K562 (cell line): ENCODE measurements at regions not wholly inside any gene's neighbourhood (a gene's known extent, or its start where the extent isn't known, plus 50 kb on each side); places are given as distances from the start of the nearest gene placed in this dataset.

ENCODE experiments used
- ATAC-seq: fragments of 200-7000 bp; cut with Tn5 transposase; 3 replicates; pipeline ENCODE4 v1.9.1; 2020; ENCODE audit warnings: moderate library complexity
- BruUV-seq: library from RNA; stranded (reverse); fragments of 400-500 nt; replicated peaks from 2 replicates; lab custom pipeline; 2021; lab: Mats Ljungman, UMichigan
- CTCF ChIA-PET: fragments of 300-600 bp; formaldehyde crosslinking; extraction: SDS; loops from one replicate; lab custom pipeline; 2021; ENCODE audit warnings: low intra/inter-chr PET ratio; lab: Yijun Ruan, JAX
- POLR2A ChIA-PET: fragments of 300-600, 350-650 bp; sonication (Branson Sonifier 250); formaldehyde crosslinking; extraction: SDS; loops from one replicate; lab custom pipeline; 2021; ENCODE audit warnings: antibody characterized with exemption, inconsistent platforms; lab: Yijun Ruan, JAX
- DNase-seq, 4 experiments: peaks; one replicate each; pipeline versions ENCODE4 v3.0.0 to v3.0.0-alpha.2; 2011 to 2018; ENCODE audit warnings: low spot score in 3 of 4, mixed read lengths in 3 of 4; ENCODE audit errors: extremely low read depth in 1 of 4
- FAIRE-seq: peaks from 2 replicates; lab custom pipeline; 2011; peaks lifted over from hg19 to GRCh38; lab: Jason Lieb, UNC
- H2AFZ ChIP-seq: 2 replicates; pipeline ENCODE4 v1.6.0; 2011; ENCODE audit warnings: low read depth, low read length, control low read depth, inconsistent platforms
- H3K27ac ChIP-seq: fragments of 200-600 bp; 3 replicates; pipeline ENCODE4 v1.8.0; 2011; ENCODE audit warnings: low read depth, mild to moderate bottlenecking, control low read depth, inconsistent platforms, low read length, moderate library complexity, mixed read lengths; ENCODE audit errors: extremely low read depth
- H3K27me3 ChIP-seq, 2 experiments: fragments of 300-600 bp in 1 of 2; 2 replicates in 1 of 2; 3 replicates in 1 of 2; pipeline versions ENCODE4 v1.6.0 to v1.8.0; 2011; ENCODE audit warnings: inconsistent platforms in 2 of 2, low read length in 2 of 2, mild to moderate bottlenecking in 1 of 2, mixed read lengths in 1 of 2, moderate library complexity in 1 of 2; ENCODE audit not compliant: control insufficient read depth in 2 of 2, insufficient read depth in 2 of 2
- H3K36me3 ChIP-seq: fragments of 300-600 bp; 3 replicates; pipeline ENCODE4 v1.8.0; 2011; ENCODE audit warnings: mild to moderate bottlenecking, low read length, inconsistent platforms; ENCODE audit not compliant: control insufficient read depth, insufficient read depth
- H3K4me1 ChIP-seq, 2 experiments: fragments of 200-600 bp in 1 of 2; replicated peaks in 1 of 2; 2 replicates in 1 of 2; 3 replicates in 1 of 2; pipeline versions ENCODE4 v1.5.1 to v1.8.0; 2011; ENCODE audit warnings: inconsistent platforms in 2 of 2, low read length in 2 of 2, mild to moderate bottlenecking in 1 of 2, mixed read lengths in 1 of 2, moderate library complexity in 1 of 2; ENCODE audit not compliant: control insufficient read depth in 2 of 2, insufficient read depth in 2 of 2
- H3K4me2 ChIP-seq: 2 replicates; pipeline ENCODE4 v1.6.1; 2011; ENCODE audit warnings: low read length, control low read depth, inconsistent platforms, mixed read lengths; ENCODE audit not compliant: insufficient read depth
- H3K4me3 ChIP-seq: fragments of 200-600 bp; sonication (generic), shearing (Covaris generic); 2 replicates; pipeline ENCODE4 v1.5.1; 2016; ENCODE audit warnings: control low read depth, inconsistent platforms
- H3K79me2 ChIP-seq: fragments of 200-600 bp; 3 replicates; pipeline ENCODE4 v1.8.0; 2011; ENCODE audit warnings: low read length, inconsistent platforms; ENCODE audit not compliant: control insufficient read depth, insufficient read depth
- H3K9ac ChIP-seq, 2 experiments: 2 replicates each; pipeline versions ENCODE4 v1.6.0 to v1.6.1; 2011; ENCODE audit warnings: low read depth in 2 of 2, low read length in 2 of 2, control low read depth in 1 of 2, inconsistent platforms in 1 of 2, mild to moderate bottlenecking in 1 of 2, mixed read lengths in 1 of 2; ENCODE audit not compliant: insufficient read depth in 1 of 2
- H3K9me1 ChIP-seq: one replicate; pipeline ENCODE4 v1.6.0; 2011; ENCODE audit warnings: inconsistent platforms, mild to moderate bottlenecking, low read length, moderate library complexity; ENCODE audit not compliant: control insufficient read depth, insufficient read depth
- H3K9me3 ChIP-seq: replicated peaks from 2 replicates; pipeline ENCODE4 v1.5.1; 2011; ENCODE audit warnings: low read depth, low read length, inconsistent platforms; ENCODE audit not compliant: control insufficient read depth, insufficient read depth
- H4K20me1 ChIP-seq: replicated peaks from 2 replicates; pipeline ENCODE4 v1.6.1; 2011; ENCODE audit warnings: low read length, inconsistent platforms, mixed read lengths; ENCODE audit not compliant: control insufficient read depth, insufficient read depth
- DNMT1 ChIP-seq: fragments of 450-650 bp; IDR thresholded peaks from 2 replicates; pipeline ENCODE4 v1.6.1; 2016; ENCODE audit warnings: antibody characterized with exemption, mild to moderate bottlenecking
- MYBL2 ChIP-seq, 2 experiments: fragments of 450-650 bp in 1 of 2; sonication (generic) in 1 of 2; formaldehyde crosslinking in 1 of 2; IDR thresholded peaks; 2 replicates each; pipeline versions ENCODE4 v1.6.1 to v1.8.1; 2017 to 2022; ENCODE audit warnings: borderline replicate concordance in 1 of 2, inconsistent platforms in 1 of 2, low read depth in 1 of 2, mild to moderate bottlenecking in 1 of 2, missing genetic modification reagents in 1 of 2, moderate library complexity in 1 of 2
- ZFPM2 ChIP-seq: fragments of 250-450 bp; sonication (Bioruptor Pico); IDR thresholded peaks from 2 replicates; pipeline ENCODE4 v1.5.1; 2022; ENCODE audit warnings: mild to moderate bottlenecking
- ZNF140 ChIP-seq: fragments of 250-450 bp; sonication (Bioruptor Pico); IDR thresholded peaks from 2 replicates; pipeline ENCODE4 v1.8.0; 2021; ENCODE audit warnings: moderate library complexity, mild to moderate bottlenecking, inconsistent platforms
- ZNF347 ChIP-seq: fragments of 450-650 bp; formaldehyde crosslinking; IDR thresholded peaks from 2 replicates; pipeline ENCODE4 v1.4.0; 2020; ENCODE audit warnings: low read depth, mild to moderate bottlenecking, moderate library complexity
- WGBS: fragments of 100-300 bp; shearing (Covaris generic); methylation state at CpG from one replicate; pipeline ENCODE4 v1.1.6; 2016; ENCODE audit warnings: low coverage, mixed read lengths; ENCODE audit not compliant: insufficient coverage; ENCODE audit errors: missing lambda C conversion rate; 5-methylcytosine and 5-hydroxymethylcytosine counted together
- in situ Hi-C: fragments of 300-500 bp; cut with MboI; formaldehyde crosslinking; loops from 4 replicates; pipeline ENCODE4 v1.15.0; 2018; ENCODE audit warnings: inconsistent platforms, mixed read lengths
- intact Hi-C: fragments of 100-400 bp; cut with micrococcal nuclease; formaldehyde crosslinking; loops from 2 replicates; pipeline ENCODE4 v1.14.2; 2022
- TF ChIP-seq, protein P1 (sequence below), 2 experiments: fragments of 450-650 bp; conservative IDR thresholded peaks; 2 replicates each; pipeline ENCODE4 v1.6.1; 2017; ENCODE audit warnings: mild to moderate bottlenecking in 2 of 2, moderate library complexity in 2 of 2
- TF ChIP-seq, protein P2 (sequence below): IDR thresholded peaks from 2 replicates; pipeline ENCODE4 v1.6.1; 2011; ENCODE audit warnings: borderline replicate concordance, low read depth, mild to moderate bottlenecking, moderate library complexity, low read length; ENCODE audit not compliant: insufficient read depth, poor library complexity, severe bottlenecking
- TF ChIP-seq, protein P3 (sequence below): sonication (generic); formaldehyde crosslinking; IDR thresholded peaks from 2 replicates; pipeline ENCODE4 v1.8.1; 2023; ENCODE audit warnings: mild to moderate bottlenecking, missing genetic modification reagents
- TF ChIP-seq, protein P4 (sequence below): sonication (generic); formaldehyde crosslinking; IDR thresholded peaks from 2 replicates; pipeline ENCODE4 v1.9.0; 2022; ENCODE audit warnings: mild to moderate bottlenecking, missing genetic modification reagents
- TF ChIP-seq, protein P5 (sequence below), 3 experiments: IDR thresholded peaks in 2 of 3; conservative IDR thresholded peaks in 1 of 3; 2 replicates each; pipeline ENCODE4 v1.5.1; 2011 to 2012; ENCODE audit warnings: low read length in 3 of 3, mild to moderate bottlenecking in 3 of 3, control low read depth in 2 of 3, improper control_type of control experiment in 1 of 3, inconsistent platforms in 1 of 3, low read depth in 1 of 3, mixed read lengths in 1 of 3, moderate library complexity in 1 of 3; ENCODE audit not compliant: insufficient read depth in 2 of 3

DNA sequence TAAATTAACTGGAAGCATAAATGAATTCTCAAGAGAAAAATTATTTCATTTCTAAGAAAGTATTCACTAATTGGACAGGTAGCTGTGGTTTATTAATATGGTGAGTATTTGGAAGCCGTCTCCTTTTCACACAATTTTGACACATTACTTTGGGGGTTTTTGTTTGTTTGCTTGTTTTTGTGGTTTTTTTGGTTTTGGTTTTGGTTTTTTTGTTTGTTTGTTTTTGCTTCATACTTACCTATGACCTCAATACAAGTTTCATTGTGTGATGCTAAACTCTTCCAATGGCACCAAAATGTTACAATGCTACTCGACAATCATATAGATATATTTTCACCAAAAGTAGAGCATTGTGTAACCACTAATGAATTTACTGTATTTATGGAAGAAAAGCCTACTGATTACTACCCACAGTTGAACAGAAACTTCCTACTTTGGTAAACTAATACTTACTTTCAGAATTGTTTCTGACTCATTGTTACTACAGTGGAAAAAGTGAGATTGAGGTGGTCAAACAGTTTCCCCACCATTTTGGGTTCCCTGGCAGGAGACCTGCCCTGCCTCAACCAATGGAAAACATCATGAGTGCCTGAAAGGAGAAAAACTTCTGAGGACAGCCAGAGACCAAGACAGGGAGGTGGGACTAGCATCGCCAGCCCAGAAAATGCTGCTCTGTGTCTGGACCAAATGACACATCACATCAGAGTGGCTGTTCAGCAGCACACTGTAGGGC is 443.1 kb downstream of the HNRNPD start (continued):
- TF ChIP-seq, protein P1, sequence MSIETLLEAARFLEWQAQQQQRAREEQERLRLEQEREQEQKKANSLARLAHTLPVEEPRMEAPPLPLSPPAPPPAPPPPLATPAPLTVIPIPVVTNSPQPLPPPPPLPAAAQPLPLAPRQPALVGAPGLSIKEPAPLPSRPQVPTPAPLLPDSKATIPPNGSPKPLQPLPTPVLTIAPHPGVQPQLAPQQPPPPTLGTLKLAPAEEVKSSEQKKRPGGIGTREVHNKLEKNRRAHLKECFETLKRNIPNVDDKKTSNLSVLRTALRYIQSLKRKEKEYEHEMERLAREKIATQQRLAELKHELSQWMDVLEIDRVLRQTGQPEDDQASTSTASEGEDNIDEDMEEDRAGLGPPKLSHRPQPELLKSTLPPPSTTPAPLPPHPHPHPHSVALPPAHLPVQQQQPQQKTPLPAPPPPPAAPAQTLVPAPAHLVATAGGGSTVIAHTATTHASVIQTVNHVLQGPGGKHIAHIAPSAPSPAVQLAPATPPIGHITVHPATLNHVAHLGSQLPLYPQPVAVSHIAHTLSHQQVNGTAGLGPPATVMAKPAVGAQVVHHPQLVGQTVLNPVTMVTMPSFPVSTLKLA (conservative IDR thresholded peaks at IDR 0.05) = no peak
- TF ChIP-seq ZNF140 (CRISPR knock-in tag) (no peak), MYBL2 (IDR thresholded peaks at IDR 0.05; ENCODE audit: low read depth) (no peak), MYBL2 (CRISPR knock-in tag; IDR thresholded peaks at IDR 0.05; ENCODE audit: borderline replicate concordance) (no peak)

DNA sequence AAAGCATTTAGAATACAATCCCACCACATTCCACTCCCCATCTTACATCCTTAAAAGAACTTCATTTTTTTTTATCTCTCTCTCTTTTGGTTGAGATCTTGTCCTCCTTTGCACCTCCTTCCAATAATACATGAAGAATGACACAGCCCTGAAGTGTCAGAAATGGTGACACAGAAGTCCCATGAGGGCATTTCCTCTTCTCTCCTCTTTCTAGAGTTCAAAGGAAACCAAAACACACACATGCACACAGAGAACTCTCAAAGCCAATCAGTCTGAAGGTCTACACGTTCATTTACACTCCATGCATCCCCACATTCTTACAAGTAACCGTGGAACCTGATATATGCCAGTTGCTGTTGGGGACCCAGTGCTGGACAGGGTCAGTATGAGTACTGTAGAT is 450.7 kb downstream of the HNRNPD start:
- Histone ChIP-seq H4K20me1 (no peaks in the 10 kb centered on the region), H3K4me1 (no peaks in the 10 kb centered on the region), H3K79me2 (no peaks in the 10 kb centered on the region), H3K4me2 (no peak overlapping the region), H3K9me3 (no peaks in the 10 kb centered on the region), H3K36me3 (no peaks in the 10 kb centered on the region), H3K27me3 (peaks cover 0 to 11% of the 10 kb centered on the region in 2 experiments; a peak in 3 of 5 replicates), H3K27ac (no peak overlapping the region), H3K9me1 (no peaks in the 10 kb centered on the region), H3K9ac (no peak overlapping the region), H3K4me3 (no peak overlapping the region), H2AFZ (no peak overlapping the region)
- in situ Hi-C loops = no loop called here
- no TSS peak for BruUV-seq
- POLR2A ChIA-PET = no interaction called here
- 0% methylated on average over 2 of the region's 2 CpGs for WGBS
- CTCF ChIA-PET = no interaction called here
- ATAC-seq (no peak), FAIRE-seq (no peak), DNase-seq (no peak)
- intact Hi-C loops = no loop called here
- TF ChIP-seq ZFPM2 (CRISPR knock-in tag) = no peak
- TF ChIP-seq ZNF347 = no peak
- TF ChIP-seq, protein P2, sequence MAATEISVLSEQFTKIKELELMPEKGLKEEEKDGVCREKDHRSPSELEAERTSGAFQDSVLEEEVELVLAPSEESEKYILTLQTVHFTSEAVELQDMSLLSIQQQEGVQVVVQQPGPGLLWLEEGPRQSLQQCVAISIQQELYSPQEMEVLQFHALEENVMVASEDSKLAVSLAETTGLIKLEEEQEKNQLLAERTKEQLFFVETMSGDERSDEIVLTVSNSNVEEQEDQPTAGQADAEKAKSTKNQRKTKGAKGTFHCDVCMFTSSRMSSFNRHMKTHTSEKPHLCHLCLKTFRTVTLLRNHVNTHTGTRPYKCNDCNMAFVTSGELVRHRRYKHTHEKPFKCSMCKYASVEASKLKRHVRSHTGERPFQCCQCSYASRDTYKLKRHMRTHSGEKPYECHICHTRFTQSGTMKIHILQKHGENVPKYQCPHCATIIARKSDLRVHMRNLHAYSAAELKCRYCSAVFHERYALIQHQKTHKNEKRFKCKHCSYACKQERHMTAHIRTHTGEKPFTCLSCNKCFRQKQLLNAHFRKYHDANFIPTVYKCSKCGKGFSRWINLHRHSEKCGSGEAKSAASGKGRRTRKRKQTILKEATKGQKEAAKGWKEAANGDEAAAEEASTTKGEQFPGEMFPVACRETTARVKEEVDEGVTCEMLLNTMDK = no peak
- TF ChIP-seq, protein P3, sequence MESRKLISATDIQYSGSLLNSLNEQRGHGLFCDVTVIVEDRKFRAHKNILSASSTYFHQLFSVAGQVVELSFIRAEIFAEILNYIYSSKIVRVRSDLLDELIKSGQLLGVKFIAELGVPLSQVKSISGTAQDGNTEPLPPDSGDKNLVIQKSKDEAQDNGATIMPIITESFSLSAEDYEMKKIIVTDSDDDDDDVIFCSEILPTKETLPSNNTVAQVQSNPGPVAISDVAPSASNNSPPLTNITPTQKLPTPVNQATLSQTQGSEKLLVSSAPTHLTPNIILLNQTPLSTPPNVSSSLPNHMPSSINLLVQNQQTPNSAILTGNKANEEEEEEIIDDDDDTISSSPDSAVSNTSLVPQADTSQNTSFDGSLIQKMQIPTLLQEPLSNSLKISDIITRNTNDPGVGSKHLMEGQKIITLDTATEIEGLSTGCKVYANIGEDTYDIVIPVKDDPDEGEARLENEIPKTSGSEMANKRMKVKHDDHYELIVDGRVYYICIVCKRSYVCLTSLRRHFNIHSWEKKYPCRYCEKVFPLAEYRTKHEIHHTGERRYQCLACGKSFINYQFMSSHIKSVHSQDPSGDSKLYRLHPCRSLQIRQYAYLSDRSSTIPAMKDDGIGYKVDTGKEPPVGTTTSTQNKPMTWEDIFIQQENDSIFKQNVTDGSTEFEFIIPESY (CRISPR knock-in tag) = no peak
- TF ChIP-seq, protein P4, sequence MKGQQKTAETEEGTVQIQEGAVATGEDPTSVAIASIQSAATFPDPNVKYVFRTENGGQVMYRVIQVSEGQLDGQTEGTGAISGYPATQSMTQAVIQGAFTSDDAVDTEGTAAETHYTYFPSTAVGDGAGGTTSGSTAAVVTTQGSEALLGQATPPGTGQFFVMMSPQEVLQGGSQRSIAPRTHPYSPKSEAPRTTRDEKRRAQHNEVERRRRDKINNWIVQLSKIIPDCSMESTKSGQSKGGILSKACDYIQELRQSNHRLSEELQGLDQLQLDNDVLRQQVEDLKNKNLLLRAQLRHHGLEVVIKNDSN = no peak
- no peak for TF ChIP-seq DNMT1
- TF ChIP-seq, protein P5, sequence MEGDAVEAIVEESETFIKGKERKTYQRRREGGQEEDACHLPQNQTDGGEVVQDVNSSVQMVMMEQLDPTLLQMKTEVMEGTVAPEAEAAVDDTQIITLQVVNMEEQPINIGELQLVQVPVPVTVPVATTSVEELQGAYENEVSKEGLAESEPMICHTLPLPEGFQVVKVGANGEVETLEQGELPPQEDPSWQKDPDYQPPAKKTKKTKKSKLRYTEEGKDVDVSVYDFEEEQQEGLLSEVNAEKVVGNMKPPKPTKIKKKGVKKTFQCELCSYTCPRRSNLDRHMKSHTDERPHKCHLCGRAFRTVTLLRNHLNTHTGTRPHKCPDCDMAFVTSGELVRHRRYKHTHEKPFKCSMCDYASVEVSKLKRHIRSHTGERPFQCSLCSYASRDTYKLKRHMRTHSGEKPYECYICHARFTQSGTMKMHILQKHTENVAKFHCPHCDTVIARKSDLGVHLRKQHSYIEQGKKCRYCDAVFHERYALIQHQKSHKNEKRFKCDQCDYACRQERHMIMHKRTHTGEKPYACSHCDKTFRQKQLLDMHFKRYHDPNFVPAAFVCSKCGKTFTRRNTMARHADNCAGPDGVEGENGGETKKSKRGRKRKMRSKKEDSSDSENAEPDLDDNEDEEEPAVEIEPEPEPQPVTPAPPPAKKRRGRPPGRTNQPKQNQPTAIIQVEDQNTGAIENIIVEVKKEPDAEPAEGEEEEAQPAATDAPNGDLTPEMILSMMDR (IDR thresholded peaks at IDR 0.05 in 2 of 3, conservative IDR thresholded peaks at IDR 0.05 in 1 of 3; ENCODE audit: insufficient read depth in 2 of 3, low read depth in 1 of 3, low read length in 3 of 3) = no peak
